Activated CD4-positive, alpha-beta T cell treated with anti-CD3 and anti-CD28 coated beads, Interleukin-2, Interleukin-6, amounts not matched to agents 100 ng/mL and 50 ng/mL, durations not matched to agents 16 hours and 8 hours (primary cell): ENCODE measurements at regions not wholly inside any gene's neighbourhood (a gene's known extent, or its start where the extent isn't known, plus 50 kb on each side); places are given as distances from the start of the nearest gene placed in this dataset.
"Not testable (repeated sequence)": the region's sequence is repeated elsewhere in the genome, so short reads cannot be mapped to it uniquely, and the experiment has no call there.

ENCODE experiments used
- DNase-seq: peaks from one replicate; pipeline ENCODE4 v3.0.0-alpha.2; 2020

DNA sequence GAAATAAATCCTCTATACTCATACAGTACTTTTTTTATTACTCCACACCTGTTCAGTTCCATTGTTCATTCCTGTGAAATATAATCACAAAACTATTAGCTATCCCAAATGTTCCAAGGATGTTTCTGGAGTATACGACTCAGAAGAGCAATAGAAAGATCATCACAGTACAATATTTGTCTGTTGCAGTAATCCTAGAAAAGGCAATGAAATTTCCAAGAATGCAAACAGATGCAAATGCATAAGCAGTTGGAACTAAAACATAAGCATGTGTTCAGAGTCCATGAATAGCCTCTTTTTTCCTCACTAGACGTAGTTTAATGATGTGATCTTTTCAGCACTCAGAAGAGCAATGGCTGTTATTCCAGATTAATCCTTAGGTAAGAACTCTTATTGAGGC is 55.2 kb downstream of the RTL3 start:
- DNase-seq: no peak

DNA sequence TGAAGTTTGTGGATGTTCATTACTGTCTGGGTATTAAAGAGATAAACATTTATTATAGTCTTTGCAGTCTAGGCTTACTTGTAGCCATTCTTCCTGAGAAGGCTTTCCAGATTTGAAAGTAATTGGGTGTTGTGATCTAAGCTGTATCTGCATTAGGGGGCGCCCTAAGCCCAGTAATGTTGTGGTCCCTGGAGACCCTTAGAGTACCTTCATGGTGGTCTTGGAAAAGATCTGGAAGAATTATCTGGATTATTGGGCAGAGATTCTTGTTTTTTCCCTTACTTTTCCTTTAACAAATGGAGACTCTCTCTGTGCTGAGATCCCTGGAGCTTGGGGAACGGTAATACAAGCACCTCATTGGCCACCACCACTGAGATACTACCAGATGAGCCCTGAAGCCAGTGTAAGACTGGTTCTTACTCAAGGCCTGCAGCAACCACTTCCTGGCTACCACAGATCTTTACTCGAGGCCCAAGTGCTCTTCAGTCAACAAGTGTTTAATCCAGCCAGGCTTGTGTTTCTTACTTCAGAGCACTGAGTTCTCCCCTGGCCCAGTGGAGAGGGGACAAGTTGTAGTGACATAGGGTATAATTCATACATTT is 63.1 kb downstream of the RTL3 start:
- peak; percentile 15 for DNase-seq

DNA sequence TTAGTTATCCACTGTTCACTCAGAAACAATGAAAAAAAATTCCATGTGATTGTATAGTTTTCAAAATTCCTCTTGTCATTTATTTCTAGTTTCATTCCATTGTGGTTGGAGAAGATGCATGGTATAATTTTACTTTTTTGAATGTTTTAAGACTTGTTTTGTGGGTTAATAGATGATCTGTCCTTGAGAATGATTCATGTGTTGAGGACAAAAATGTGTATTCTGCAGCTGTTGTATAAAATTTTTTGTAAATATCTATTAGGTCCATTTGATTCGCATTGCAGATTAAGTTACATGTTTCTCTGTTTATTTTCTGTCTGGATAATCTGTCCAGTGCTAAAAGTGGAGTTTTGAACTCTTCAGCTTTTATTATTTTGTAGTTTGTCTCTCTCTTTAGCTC is 65.4 kb downstream of the RTL3 start:
- DNase-seq: no peak

DNA sequence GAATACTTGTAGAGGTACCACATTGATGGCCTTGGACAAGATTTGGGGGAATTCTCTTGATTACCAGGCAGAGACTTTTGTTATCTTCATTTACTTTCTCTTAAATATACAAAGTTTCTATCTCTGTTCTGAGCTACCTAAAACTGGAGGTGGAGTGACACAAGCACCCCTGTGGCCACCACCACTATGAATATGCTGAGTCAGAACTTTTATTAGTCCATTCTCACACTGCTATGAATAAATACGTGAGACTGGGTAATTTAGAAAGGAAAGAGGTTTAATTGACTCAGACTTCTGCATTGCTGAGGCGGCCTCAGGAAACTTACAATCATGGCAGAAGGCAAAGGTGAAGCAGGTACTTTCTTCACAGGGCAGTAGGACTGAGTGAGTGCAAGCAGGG is 67.1 kb downstream of the RTL3 start:
- DNase-seq: no peak

DNA sequence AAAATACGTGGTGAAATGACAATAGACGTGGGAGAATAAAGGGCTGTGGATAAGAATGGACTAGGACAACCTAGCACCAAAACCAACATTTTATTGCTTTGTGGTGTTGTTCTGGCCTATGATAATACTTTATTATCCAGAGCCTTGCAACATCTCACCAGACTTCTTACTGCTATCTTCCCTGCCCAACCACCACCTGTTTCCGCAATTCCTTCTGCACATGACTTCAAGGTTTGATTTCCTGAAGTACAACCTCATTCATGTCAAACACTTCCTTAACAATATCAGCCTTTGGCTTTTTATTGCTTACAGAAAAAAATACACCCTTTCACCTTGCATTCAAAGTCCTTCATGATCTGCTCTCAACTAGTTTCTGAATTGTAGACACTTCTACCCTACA is 84.8 kb downstream of the RTL3 start:
- no peak for DNase-seq

DNA sequence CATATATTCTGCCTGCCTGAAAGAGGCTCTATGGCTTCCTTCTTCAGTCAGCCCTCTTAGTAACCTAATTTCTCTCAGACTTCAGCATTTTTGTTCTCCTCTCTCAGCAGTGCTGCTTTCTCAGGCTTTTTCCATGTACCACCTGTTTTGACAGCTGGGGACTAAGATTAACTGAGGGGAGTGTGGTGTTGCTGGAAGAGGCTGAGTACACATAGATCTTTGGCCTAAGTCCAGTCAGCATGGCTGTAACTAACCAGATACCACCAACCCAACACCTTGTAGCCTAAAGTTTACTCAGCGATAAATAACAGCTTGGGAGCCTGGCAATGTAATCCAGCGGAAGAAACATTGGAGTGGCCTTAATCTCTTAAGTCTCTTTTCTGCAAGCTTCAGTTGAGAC is 85.5 kb downstream of the RTL3 start:
- no peak for DNase-seq

DNA sequence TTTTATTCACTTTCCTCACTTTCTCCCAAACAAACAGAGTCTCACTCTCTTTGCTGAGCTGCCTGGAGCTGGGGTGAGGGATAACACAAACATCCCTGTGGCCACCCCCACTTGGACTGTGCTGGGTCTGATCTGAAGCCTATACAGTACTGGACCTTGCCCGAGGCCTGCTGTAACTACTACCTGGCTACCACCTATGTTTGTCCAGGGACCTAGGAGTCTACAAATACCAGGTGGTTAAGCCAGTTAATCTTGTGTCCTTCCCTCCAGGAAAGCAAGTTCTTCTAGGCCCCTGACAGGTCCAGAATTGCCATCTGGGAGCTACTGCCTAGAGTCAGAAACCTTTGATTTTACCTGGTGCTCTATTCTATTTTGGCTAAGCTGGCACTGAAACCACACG is 87.3 kb downstream of the RTL3 start:
- DNase-seq: no peak

DNA sequence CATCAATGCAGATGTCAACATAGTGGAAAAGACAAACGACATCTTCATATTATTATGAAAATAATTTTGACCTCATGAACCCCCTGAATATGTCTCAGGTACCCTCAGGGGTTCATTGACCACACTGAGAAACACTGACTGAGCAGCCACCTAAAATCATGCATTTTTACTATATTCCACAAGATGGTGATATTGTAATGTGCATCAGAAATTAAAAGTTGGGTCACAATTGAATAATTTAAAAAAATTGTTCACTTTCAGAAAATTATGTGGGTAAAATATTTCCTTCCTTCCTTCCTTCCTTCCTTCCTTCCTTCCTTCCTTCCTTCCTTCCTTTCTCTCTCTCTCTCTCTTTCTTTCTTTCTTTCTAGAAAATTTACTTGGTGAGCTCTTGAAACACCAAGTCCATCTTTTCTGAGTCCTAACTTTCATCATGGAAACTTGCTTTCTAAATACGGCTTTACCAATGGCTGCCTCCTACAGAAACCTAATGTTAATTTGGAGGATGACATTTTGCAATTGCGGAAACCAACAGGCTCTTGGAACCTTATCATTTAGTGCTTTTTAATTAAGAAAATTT is 103.6 kb downstream of the RTL3 start:
- DNase-seq: peak; percentile 10

DNA sequence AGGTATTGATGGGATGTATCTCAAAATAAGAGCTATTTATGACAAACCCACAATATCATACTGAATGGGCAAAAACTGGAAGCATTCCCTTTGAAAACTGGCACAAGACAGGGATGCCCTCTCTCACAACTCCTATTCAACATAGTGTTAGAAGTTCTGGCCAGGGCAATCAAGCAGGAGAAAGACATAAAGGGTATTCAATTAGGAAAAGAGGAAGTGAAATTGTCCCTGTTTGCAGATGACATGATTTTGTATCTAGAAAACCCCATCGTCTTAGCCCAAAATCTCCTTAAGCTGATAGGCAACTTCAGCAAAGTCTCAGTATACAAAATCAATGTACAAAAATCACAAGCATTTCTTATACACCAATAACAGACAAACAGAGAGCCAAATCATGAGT is 106.5 kb downstream of the RTL3 start:
- DNase-seq: not testable (repeated sequence)

DNA sequence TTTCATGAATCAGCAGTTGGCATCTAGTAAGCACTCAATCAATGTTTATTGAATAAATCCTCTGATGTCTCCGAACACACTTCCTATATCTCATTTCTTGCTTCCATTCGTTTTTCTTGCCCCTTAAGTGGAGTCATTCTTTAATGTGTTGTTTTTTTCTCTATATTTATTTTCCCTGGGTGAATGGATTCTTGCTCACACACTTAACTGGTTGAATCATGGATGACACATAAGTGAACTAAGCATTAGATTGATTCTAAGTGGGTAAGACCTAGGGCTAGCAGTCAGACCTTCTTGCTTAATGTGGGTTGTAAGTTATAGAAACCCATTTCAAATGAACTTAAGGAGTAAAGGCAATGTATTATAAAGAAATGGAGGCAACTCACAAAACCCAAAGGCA is 111.1 kb downstream of the RTL3 start:
- no peak for DNase-seq

DNA sequence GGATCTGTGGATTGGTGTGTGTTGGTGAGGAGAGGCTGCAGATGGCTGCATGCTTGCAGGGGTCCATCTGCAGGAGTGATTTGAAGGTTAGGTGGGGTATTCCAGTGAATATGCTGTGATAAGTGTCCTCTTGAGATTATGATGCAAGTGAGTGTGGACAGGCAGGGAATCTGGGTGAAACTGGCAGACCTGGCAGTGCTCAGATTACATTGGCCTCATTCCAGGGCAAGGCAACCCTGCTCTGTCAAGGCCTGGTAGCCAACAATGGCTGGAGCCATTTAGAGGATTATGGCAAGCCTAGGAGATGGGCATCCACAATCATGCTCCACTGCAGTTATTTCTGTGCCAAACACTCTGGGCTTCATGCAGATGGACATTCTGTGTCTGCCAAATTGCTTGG is 113.9 kb downstream of the RTL3 start:
- DNase-seq: no peak

DNA sequence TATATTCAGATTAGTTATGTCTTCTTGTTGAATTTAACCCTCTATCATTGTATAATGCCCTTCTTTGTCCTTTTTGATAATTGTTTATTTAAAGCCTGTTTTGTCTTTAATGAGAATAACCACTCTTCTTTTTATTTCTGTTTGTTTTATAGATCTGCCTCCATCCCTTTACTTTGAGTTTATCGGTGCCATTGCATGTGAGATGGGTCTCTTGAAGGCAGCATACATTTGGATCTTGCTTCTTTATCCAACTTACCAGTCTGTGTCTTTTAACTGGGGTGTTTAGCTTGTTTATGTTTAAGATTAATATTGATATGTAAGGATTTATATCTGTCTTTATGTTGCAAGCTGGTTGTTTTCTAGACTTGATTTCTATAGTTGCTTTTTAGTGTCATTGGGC is 115.8 kb downstream of the RTL3 start:
- no peak for DNase-seq

DNA sequence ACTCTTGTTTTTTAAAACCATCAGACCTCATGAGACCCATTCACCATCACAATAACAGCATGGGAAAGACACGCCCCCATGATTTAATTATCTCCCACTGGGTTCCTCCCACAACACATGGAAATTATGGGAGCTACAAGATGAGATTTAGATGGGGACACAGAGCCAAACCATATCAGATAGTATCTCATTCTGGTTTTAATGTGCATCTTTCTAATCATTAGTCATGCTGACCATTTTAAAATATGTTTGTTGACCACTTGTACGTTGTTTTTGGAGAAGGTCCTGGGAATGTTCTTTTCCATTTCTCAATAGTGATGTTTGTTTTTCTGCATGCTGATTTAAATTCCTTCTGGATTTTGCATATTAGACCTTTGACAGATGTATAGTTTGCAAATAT is 119.0 kb downstream of the RTL3 start:
- no peak for DNase-seq

DNA sequence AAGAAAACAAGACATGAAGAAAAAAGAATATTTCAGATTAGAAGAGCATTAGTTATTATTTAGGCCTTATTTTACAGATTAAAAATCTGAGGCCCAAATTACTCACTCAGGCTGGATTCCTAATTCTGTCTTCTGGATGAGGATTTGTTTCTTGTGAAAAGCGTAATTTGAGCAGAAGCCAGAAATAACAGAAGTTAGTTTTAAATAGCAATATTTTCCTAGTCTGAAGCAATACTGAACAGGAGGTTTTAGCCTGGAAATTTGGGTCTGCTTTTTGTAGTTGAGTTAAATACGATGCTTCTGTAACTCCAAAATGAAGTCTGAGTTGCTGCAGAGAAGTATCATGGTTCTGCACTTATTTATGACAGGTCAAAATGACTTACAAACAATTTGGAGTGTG is 124.9 kb downstream of the RTL3 start:
- DNase-seq: no peak

DNA sequence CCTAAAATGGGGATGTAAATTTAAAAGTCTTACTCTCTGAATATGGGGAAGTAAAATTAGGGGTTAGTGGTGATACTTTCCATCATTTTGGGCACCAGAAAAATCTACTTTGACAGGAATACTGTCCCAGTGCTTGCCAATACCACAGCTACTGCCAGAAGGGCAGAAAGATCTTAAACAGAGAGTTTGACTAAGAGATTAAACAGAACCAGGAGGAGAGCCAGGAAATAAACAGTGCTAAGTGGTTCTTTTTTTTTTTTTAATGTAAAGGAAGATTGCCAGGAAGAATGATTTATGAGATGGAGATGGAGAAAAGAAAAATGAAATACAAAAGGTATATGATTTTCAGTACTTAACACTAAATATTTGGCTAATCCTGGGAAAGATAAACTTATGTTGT is 126.8 kb downstream of the RTL3 start:
- no peak for DNase-seq

DNA sequence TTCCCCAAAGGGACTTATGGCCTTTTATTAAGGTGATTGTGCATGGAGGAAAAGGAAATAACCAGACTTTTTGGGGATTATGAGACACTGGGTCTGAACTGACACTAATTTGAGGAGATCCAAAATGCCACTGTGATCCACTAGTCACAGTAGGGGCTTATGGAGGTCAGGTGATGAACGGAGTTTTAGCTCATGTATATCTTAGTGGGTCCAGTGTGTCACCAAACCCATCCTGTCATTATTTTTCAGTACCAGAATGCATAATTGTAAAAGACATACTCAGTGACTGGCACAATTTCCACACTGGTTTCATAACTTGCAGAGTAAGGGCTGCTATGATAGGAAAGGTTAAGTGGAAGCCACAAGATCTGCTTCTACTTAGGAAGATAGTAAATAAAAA is 131.3 kb downstream of the RTL3 start:
- no peak for DNase-seq

DNA sequence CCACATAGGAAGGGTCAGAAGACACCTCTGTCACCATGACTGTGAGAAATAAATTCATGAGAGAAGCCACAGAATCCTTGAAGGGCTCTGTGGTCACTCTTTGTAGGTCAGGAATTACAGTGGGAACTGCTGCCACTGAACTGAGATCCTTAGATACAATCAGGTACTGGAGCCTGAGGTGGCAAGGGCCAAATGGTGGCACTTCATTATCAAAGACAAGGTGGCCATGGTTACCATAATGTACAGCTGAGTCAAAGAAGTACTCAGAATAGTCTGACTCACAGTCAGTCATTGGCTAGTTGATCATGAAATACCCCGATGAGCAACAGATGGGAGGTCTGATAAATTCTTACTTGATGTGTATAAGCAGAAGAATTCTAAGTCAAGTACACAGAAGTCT is 131.9 kb downstream of the RTL3 start:
- DNase-seq: peak; percentile 63

DNA sequence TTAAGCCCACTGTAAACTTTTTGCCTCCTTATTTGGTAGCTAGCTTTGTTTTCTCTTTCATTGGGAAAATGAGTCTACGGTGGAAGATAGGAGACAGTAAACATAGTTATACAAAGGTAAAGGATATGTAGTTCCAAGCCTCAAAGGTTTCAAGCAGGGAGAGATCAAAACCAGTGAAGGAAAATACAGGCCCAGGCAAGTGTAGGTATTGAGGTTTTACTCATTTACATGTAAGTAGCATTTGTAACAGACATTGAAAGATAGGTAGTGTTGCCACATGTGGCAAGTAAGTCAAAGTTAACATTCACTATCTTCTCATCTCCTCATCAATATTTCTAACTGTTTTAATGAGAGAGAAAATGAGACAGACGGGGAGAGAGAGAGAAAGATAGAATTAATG is 136.5 kb downstream of the RTL3 start:
- DNase-seq: no peak

DNA sequence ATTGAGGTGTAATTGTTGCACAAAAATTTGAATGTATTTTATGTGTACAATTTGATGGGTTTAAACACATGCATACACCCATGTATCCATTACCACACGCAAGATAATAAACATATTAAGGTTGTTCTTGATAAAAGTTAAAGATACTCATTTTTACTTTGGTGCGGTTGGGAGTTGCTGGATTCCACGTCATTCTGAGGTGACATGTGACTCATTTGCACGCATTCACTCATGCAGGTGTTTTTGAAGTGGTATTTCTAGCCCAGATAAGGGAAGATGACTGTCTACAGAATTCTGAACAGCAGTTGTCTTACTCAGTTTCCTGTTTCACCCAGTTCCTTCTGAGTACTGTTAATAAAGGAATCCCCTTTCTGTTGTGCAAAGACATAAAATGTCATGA is 142.0 kb downstream of the RTL3 start:
- DNase-seq: peak; percentile 91

DNA sequence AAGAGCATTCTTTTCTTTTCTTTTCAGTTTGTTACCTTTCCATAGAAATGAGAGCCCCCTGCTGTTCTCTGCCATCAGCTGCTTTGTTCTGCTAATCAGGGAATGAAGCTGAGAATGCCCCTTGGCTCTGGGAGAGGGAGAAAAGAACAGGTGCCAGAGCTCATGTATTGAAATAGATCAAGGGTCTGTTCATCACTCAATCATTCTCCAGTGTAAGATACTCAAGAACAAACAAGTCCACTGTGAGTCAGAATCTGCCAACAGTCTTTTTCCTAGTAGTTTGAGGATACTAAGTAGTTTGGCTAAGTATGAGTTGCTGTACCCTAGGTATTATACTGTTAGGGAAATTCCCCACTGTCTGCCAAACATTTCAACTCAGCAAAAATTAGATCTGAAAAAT is 144.3 kb downstream of the RTL3 start:
- peak; percentile 62 for DNase-seq

DNA sequence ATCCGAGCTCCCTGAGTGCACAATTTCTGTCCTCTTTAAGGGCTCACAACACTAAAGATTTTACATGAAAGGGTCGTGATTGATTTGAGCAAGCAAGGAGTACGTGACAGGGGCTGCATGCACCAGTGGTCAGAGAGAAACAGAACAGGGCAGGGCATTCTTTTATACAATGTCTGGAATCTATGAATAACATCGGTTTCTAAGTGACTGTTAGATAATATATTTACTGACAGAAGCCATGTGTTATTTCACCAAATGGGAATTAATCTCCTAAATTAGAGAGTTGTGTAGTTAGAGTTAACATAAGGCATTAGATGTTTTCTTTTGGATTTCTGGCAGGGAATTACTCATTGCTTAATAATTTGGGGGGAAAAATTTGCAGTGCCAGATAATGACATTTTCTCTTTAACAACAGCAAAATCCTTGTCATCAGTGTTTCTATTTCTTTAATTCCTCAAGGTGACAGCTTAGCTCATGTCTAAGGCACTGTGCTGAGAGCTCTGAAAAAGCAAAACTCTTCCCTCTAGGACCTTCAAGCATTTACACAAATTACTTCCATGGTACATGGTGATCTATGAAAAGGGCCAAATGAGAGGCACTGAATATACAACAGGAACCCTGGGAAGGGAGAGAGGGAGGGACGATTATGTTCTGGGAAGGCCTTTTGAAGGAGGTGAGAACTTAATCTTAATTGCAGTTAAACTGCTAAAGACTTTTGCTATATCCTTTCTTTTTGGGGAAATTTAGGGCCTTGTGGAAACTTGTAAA is 145.0 kb downstream of the RTL3 start:
- DNase-seq: no peak

DNA sequence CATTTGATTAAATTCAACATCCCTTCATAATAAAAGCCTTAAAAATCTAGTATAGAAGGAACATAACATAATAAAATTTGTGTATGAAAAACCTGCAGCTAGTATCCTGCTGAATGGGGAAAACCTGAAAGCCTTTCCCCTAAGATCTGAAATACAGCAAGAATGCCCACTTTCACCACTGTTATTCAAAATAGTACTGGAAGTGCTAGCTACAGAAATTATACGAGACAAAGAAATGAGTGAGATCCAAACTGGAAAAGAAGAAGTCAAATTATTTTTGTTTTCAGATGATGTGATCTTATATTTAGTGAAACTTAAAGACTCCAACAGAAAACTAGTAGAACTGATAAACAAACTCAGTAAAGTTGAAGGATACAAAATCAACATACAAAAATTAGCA is 152.9 kb downstream of the RTL3 start:
- no peak for DNase-seq

DNA sequence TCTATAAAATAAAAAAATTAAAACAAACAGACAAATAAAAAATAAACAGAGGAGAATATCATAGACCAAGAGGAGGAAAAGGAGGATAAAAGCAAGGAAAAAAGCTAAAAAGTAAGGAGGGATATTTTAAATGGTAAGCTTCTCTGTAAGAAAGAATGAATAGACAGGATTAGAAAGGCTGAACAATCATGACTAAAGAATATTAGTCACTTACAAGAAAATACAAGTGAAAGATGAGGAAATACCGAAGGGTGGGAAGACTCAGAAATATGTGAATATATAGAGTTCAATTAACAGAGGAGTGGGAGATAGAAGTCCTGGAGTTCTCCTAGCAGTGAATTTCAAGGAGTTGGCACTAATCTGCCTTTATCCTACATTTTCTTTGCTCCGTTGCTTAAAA is 162.6 kb downstream of the RTL3 start:
- no peak for DNase-seq

DNA sequence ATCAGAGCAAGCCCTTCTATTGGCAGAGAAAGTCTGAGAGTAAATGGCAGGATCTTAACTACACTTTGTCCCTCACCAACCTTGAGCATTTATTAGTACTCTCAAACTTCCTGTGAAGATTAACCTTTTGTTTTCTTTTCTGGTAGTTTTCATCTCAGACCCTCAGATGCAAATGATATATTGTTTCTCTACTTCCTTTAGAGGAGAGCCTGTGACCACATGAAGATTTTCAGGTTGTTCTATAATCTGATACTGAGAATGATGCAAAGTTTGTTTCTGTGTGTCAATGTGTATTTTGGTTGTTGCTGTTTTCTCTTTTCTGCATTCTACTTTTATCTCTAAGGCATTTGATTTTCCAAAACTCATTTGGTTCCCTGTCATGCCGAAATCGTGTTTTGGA is 165.8 kb upstream of the CYSLTR1 start:
- no peak for DNase-seq

DNA sequence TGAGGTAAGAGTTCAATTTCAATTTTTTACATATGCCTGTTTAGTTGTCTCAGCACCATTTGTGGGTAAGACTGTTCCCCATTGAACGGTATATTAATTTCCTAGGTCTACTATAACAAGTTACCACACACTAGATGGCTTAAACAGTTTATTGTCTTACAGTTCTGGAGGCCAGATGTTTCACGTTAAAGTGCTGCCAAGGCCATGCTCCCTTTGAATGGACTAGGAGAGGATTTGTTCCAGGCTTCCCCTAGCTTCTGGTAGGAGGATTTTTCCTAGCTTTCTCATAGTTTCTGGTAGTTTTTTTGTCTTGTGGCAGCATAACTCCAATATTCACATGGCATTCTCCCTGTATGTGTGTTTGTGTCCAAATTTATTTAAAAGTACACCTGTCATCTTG is 149.3 kb upstream of the CYSLTR1 start:
- no peak for DNase-seq
